HEK293T (cell line): ENCODE measurements at regions not wholly inside any gene's neighbourhood (a gene's known extent, or its start where the extent isn't known, plus 50 kb on each side); places are given as distances from the start of the nearest gene placed in this dataset.

Experiments used
- BHLHE40 ChIP-seq: fragments of 450-650 bp; IDR thresholded peaks from 2 replicates; pipeline ENCODE4 v1.6.1; 2016; ENCODE audit warnings: mild to moderate bottlenecking, moderate library complexity, borderline replicate concordance
- ELF4 ChIP-seq: fragments of 450-650 bp; IDR thresholded peaks from 2 replicates; pipeline ENCODE4 v1.6.1; 2017; ENCODE audit warnings: antibody characterized with exemption
- FOXA1 ChIP-seq: fragments of 450-650 bp; IDR thresholded peaks from 2 replicates; pipeline ENCODE4 v1.6.1; 2016; ENCODE audit warnings: mild to moderate bottlenecking
- FOXK2 ChIP-seq: fragments of 450-650 bp; IDR thresholded peaks from 2 replicates; pipeline ENCODE4 v1.6.1; 2016; ENCODE audit warnings: mild to moderate bottlenecking
- L3MBTL2 ChIP-seq: fragments of 450-650 bp; conservative IDR thresholded peaks from 2 replicates; pipeline ENCODE4 v1.6.1; 2016; ENCODE audit warnings: mild to moderate bottlenecking
- NFRKB ChIP-seq: fragments of 450-650 bp; IDR thresholded peaks from 2 replicates; pipeline ENCODE4 v1.6.1; 2016; ENCODE audit warnings: mild to moderate bottlenecking, moderate library complexity
- PKNOX1 ChIP-seq: fragments of 450-650 bp; IDR thresholded peaks from 2 replicates; pipeline ENCODE4 v1.6.1; 2016
- SP1 ChIP-seq: fragments of 450-650 bp; IDR thresholded peaks from 2 replicates; pipeline ENCODE4 v1.6.1; 2017
- SUZ12 ChIP-seq: fragments of 450-650 bp; IDR thresholded peaks from 2 replicates; pipeline ENCODE4 v1.6.1; 2016; ENCODE audit warnings: mild to moderate bottlenecking
- TARDBP ChIP-seq: fragments of 450-650 bp; IDR thresholded peaks from 2 replicates; pipeline ENCODE4 v1.6.1; 2016
- ZNF384 ChIP-seq: fragments of 450-650 bp; IDR thresholded peaks from 2 replicates; pipeline ENCODE4 v1.6.1; 2016

DNA sequence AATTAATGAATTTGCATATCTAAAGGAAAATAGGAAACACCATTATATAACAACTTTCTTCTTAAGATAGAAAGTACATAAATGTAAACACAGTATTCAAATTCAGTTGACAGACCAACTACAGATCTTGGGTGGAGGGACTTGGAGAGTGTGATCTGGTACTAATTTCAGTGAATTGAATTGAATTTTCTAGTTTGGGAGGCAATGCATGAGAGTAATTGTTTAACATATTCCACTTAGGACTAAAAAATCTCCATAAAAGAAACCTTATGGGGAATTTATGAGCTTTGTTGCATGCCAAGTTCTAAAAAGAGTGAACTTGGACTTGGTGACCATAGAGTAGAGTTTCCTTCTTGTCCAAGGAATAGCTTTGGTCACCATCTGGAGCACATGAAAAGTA is 261.1 kb upstream of the TTC29 start:
- TF ChIP-seq BHLHE40 (no peak), NFRKB (no peak), SUZ12 (no peak), L3MBTL2 (no peak), SP1 (no peak), ELF4 (no peak), PKNOX1 (no peak), ZNF384 (no peak), FOXA1 (no peak), FOXK2 (no peak), TARDBP (no peak)
